KBM-7 (cell line): ENCODE measurements at regions not wholly inside any gene's neighbourhood (a gene's known extent, or its start where the extent isn't known, plus 50 kb on each side); places are given as distances from the start of the nearest gene placed in this dataset.
"Not testable (repeated sequence)": the region's sequence is repeated elsewhere in the genome, so short reads cannot be mapped to it uniquely, and the experiment has no call there.

Experiments used
- DNase-seq: peaks from one replicate; pipeline ENCODE4 v3.0.0-alpha.2; 2015
- in situ Hi-C: fragments of 300-500 bp; cut with MboI; formaldehyde crosslinking; loops from 2 replicates; pipeline ENCODE4 v1.14.3; 2020; ENCODE audit warnings: low sequenced_read_pairs, low pct_unique_long_range_greater_than_20kb, mixed read lengths

GRCh38 chr3:104168386-104168785 is 1198.3 kb upstream of the ALCAM start:
- in situ Hi-C loops, result no loop called here
- DNase-seq, result no peak

- DNase-seq, result no peak
- in situ Hi-C loops, result no loop called here
These were observed 1191.0 kb upstream of the ALCAM start for GRCh38 chr3:104175696-104176095.

- in situ Hi-C loops, result no loop called here
These were observed 1190.0 kb upstream of the ALCAM start for GRCh38 chr3:104176706-104177105.

GRCh38 chr3:104178680-104179079 is 1188.0 kb upstream of the ALCAM start:
- in situ Hi-C loops, result no loop called here
- no peak for DNase-seq

More at GRCh38 chr3:104176706-104177105, 1190.0 kb upstream of the ALCAM start:
- no peak for DNase-seq

- DNase-seq, result no peak
- in situ Hi-C loops, result no loop called here
These were observed 1185.8 kb upstream of the ALCAM start for GRCh38 chr3:104180906-104181305.

- no peak for DNase-seq
- in situ Hi-C loops, result no loop called here
These were observed 1176.0 kb upstream of the ALCAM start for GRCh38 chr3:104190681-104191080.

GRCh38 chr3:104198131-104198530 is 1168.6 kb upstream of the ALCAM start:
- DNase-seq, result no peak
- in situ Hi-C loops, result no loop called here

GRCh38 chr3:104206925-104207324 is 1159.8 kb upstream of the ALCAM start:
- no peak for DNase-seq
- in situ Hi-C loops, result no loop called here

- no peak for DNase-seq
- in situ Hi-C loops, result no loop called here
These were observed 1152.4 kb upstream of the ALCAM start for GRCh38 chr3:104214277-104214676.

GRCh38 chr3:104214937-104215336 is 1151.8 kb upstream of the ALCAM start:
- no peak for DNase-seq

GRCh38 chr3:104219046-104219445 is 1147.7 kb upstream of the ALCAM start:
- DNase-seq, in situ Hi-C loops: not testable (repeated sequence)

More at GRCh38 chr3:104214937-104215336, 1151.8 kb upstream of the ALCAM start:
- in situ Hi-C loops, result no loop called here

- in situ Hi-C loops, result no loop called here
- DNase-seq, result no peak
These were observed 1132.1 kb upstream of the ALCAM start for GRCh38 chr3:104234442-104235194.

GRCh38 chr3:104244680-104245220 is 1122.0 kb upstream of the ALCAM start:
- no peak for DNase-seq
- in situ Hi-C loops, result no loop called here

- in situ Hi-C loops, result no loop called here
- DNase-seq, result no peak
These were observed 1121.4 kb upstream of the ALCAM start for GRCh38 chr3:104245261-104245660.

GRCh38 chr3:104245981-104246380 is 1120.7 kb upstream of the ALCAM start:
- in situ Hi-C loops, result no loop called here

GRCh38 chr3:104257486-104257885 is 1109.2 kb upstream of the ALCAM start:
- in situ Hi-C loops, result no loop called here
- DNase-seq, result no peak

More at GRCh38 chr3:104245981-104246380, 1120.7 kb upstream of the ALCAM start:
- no peak for DNase-seq

GRCh38 chr3:104263477-104263876 is 1103.2 kb upstream of the ALCAM start:
- DNase-seq, result no peak
- in situ Hi-C loops, result no loop called here

GRCh38 chr3:104266219-104266618 is 1100.5 kb upstream of the ALCAM start:
- in situ Hi-C loops, DNase-seq: not testable (repeated sequence)

GRCh38 chr3:104269771-104270170 is 1096.9 kb upstream of the ALCAM start:
- DNase-seq, result no peak
- in situ Hi-C loops, result no loop called here

- in situ Hi-C loops, result no loop called here
- DNase-seq, result peak; percentile 43
These were observed 1093.6 kb upstream of the ALCAM start for GRCh38 chr3:104273046-104273649.
